Adrenal gland (tissue), 9 donors: ENCODE measurements at regions not wholly inside any gene's neighbourhood (a gene's known extent, or its start where the extent isn't known, plus 50 kb on each side); places are given as distances from the start of the nearest gene placed in this dataset.

ENCODE experiments used
- DNase-seq, 7 donors: peaks; one replicate each; pipeline ENCODE4 v3.0.0-alpha.2; 2019 to 2020
- H3K27ac ChIP-seq, 5 donors: fragments of 200-600 bp; sonication (generic) in 4 of 5; 1 replicate in 3 of 5; 2 replicates in 2 of 5; pipeline versions ENCODE4 v1.5.1 to v1.8.0; 2016 to 2020; ENCODE audit warnings: mild to moderate bottlenecking in 1 of 5
- H3K27me3 ChIP-seq: fragments of 200-600 bp; 2 replicates; pipeline ENCODE4 v1.8.0; 2021
- H3K36me3 ChIP-seq, 2 donors: fragments of 200-600 bp; replicated peaks in 1 of 2; 1 replicate in 1 of 2; 2 replicates in 1 of 2; pipeline versions ENCODE4 v1.5.1 to v1.8.0; 2018 to 2022
- H3K4me1 ChIP-seq, 2 donors: fragments of 200-600 bp; replicated peaks in 1 of 2; 1 replicate in 1 of 2; 2 replicates in 1 of 2; pipeline versions ENCODE4 v1.5.1 to v1.8.0; 2018 to 2021
- H3K4me3 ChIP-seq, 4 donors: fragments of 200-600 bp; sonication (generic) in 3 of 4; one replicate each; pipeline ENCODE4 v1.5.1; 2016 to 2018
- H3K9me3 ChIP-seq, 3 donors: fragments of 200-600 bp; sonication (generic) in 1 of 3; replicated peaks in 1 of 3; 1 replicate in 2 of 3; 2 replicates in 1 of 3; pipeline versions ENCODE4 v1.5.1 to v1.8.0; 2016 to 2021
- CTCF ChIP-seq, 6 experiments: fragments of 450-650 bp in 4 of 6; fragments of 200-600 bp in 2 of 6; sonication (generic) in 1 of 6; IDR thresholded peaks; 1 replicate in 5 of 6; 2 replicates in 1 of 6; pipeline versions ENCODE4 v1.5.1 to v1.8.0; 2016 to 2021; ENCODE audit warnings: antibody characterized with exemption in 6 of 6, mild to moderate bottlenecking in 2 of 6, moderate library complexity in 1 of 6
- POLR2A ChIP-seq, 2 donors: fragments of 450-650 bp; IDR thresholded peaks; one replicate each; pipeline ENCODE4 v1.6.1; 2017; ENCODE audit warnings: antibody characterized with exemption in 2 of 2, mild to moderate bottlenecking in 2 of 2, moderate library complexity in 1 of 2
- WGBS, 4 donors: extraction: QIAGEN DNeasy Blood & Tissue Kit in 2 of 4; methylation state at CpG; one replicate each; pipeline versions ENCODE4 v1.1.5 to v1.1.7; 2013 to 2017; 5-methylcytosine and 5-hydroxymethylcytosine counted together
- intact Hi-C, 2 donors: fragments of 100-400 bp; cut with DNase I; formaldehyde crosslinking; loops; one replicate each; pipeline versions ENCODE4 v1.14.1 to v1.15.0; 2022 to 2023
- small RNA-seq, 2 donors: library from RNA; depleted of rRNA; stranded (forward); fragments of <200 nt; gene quantifications; one replicate each; pipeline ENCODE3, GENCODE V24; 2016
- donor health status: healthy with polysubstance abuse.
- donor health status: Bipolar disorder and iron deficiency.
- donor health status: DM: yes; HTN: yes; CAD: no.
- donor health status: DM: no; HTN: no; CAD: no.
- donor health status: DM: no; HTN: no; CAD: no.

GRCh38 chr4:97504713-97505112, 638.6 kb downstream of the STPG2 start:
- Histone ChIP-seq H3K36me3 (no peaks in the 10 kb centered on the region), H3K4me1 (no peaks in the 10 kb centered on the region), H3K4me3 (no peak overlapping the region), H3K27me3 (no peaks in the 10 kb centered on the region), H3K27ac (no peak overlapping the region), H3K9me3 (no peaks in the 10 kb centered on the region)
- TF ChIP-seq CTCF (IDR thresholded peaks at IDR 0.05) (no peak), POLR2A (IDR thresholded peaks at IDR 0.05) (no peak)
- intact Hi-C loops: no loop called here
- DNase-seq: no peak

- H3K27me3 ChIP-seq: no peaks in the 10 kb centered on the region
- H3K36me3 ChIP-seq: no peaks in the 10 kb centered on the region
- H3K9me3 ChIP-seq: no peaks in the 10 kb centered on the region
- H3K4me1 ChIP-seq: no peaks in the 10 kb centered on the region
- DNase-seq: no peak
- TF ChIP-seq POLR2A (IDR thresholded peaks at IDR 0.05): no peak
- no peak for TF ChIP-seq CTCF (IDR thresholded peaks at IDR 0.05)
- intact Hi-C loops: no loop called here
- no peak overlapping the region for H3K27ac ChIP-seq
- H3K4me3 ChIP-seq: no peak overlapping the region
- 90 to 96% (median 95%) methylated on average over 2 of the region's 2 CpGs for WGBS, 4 donors
Observed at GRCh38 chr4:97507587-97508245, 635.6 kb downstream of the STPG2 start.

Small RNAs in the stretch of these regions (small RNA-seq; reads per million reads assigned to genes)
- gene COX7A2P2 (0 reads per million in 2 donors), gene RNU6-34P (0 reads per million in 2 donors)
